Fibroblast of mammary gland (primary cell): ENCODE measurements at regions not wholly inside any gene's neighbourhood (a gene's known extent, or its start where the extent isn't known, plus 50 kb on each side); places are given as distances from the start of the nearest gene placed in this dataset.

Source experiments
- DNase-seq: peaks from one replicate; pipeline ENCODE4 v3.0.0-alpha.2; 2010; ENCODE audit warnings: low read depth
- H3K4me3 ChIP-seq: 2 replicates; pipeline ENCODE4 v1.5.1; 2011; ENCODE audit warnings: low read depth, mild to moderate bottlenecking, low read length, moderate library complexity; ENCODE audit not compliant: control insufficient read depth
- CTCF ChIP-seq: conservative IDR thresholded peaks from 2 replicates; pipeline ENCODE4 v1.5.1; 2011; ENCODE audit warnings: low read depth, low read length, inconsistent platforms; ENCODE audit not compliant: control insufficient read depth, insufficient read depth

GRCh38 chr5:110165366-110165765 lies 475.6 kb downstream of the MAN2A1 start:
- no peak for DNase-seq
- H3K4me3 ChIP-seq = no peak overlapping the region
- no peak for TF ChIP-seq CTCF

- DNase-seq = no peak
- no peak overlapping the region for H3K4me3 ChIP-seq
- no peak for TF ChIP-seq CTCF
Observed at GRCh38 chr5:110167384-110167783, 477.7 kb downstream of the MAN2A1 start.

- H3K4me3 ChIP-seq = no peak overlapping the region
- TF ChIP-seq CTCF = no peak
- DNase-seq = no peak
Observed at GRCh38 chr5:110169461-110169860, 479.7 kb downstream of the MAN2A1 start.

GRCh38 chr5:110177729-110178128 lies 488.0 kb downstream of the MAN2A1 start:
- no peak for TF ChIP-seq CTCF
- no peak for DNase-seq
- H3K4me3 ChIP-seq = no peak overlapping the region

GRCh38 chr5:110179321-110179720 lies 489.6 kb downstream of the MAN2A1 start:
- DNase-seq = no peak
- H3K4me3 ChIP-seq = no peak overlapping the region
- TF ChIP-seq CTCF = no peak

GRCh38 chr5:110194191-110194590 lies 504.5 kb downstream of the MAN2A1 start:
- H3K4me3 ChIP-seq = no peak overlapping the region
- no peak for DNase-seq
- no peak for TF ChIP-seq CTCF

- H3K4me3 ChIP-seq = no peak overlapping the region
- DNase-seq = no peak
- TF ChIP-seq CTCF = no peak
Observed at GRCh38 chr5:110195288-110195687, 505.6 kb downstream of the MAN2A1 start.
